ENCODE measurements at regions not wholly inside any gene's neighbourhood (a gene's known extent, or its start where the extent isn't known, plus 50 kb on each side); places are given as distances from the start of the nearest gene placed in this dataset.

DNA sequence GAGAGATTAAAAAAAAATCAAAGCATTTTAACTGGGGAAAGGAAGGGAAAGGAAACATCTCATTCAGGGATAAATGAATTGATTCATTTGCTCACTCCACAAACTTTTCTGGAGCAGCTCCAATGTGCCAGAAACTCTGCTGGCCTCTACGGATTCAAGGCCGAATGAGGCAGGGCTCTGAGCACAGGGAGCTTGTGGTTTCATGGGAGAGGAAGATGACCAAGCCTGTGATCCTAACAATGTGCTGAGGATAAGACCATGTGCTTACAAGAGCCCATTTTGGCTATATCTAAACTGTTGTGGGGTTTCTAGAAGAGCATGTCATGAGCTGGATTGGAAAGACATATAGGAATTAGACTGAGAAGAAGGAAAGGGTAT is 137.5 kb downstream of the ZNF674 start:
- intact Hi-C loops (cut with micrococcal nuclease; ENCODE audit: unreplicated experiment), result loop anchor here (5.0 to 10.0 kb wide), 2 partner anchors 893 to 1085 kb away; no protein-coding TSS in a partner anchor

More for the DNA sequence above, 137.5 kb downstream of the ZNF674 start:
- H3K4me3 ChIP-seq (replicated peaks in 1 of 3; ENCODE audit: insufficient read depth in 1 of 3, low read depth in 2 of 3, low read length in 3 of 3), result no peak overlapping the region
- in situ Hi-C loops (cut with HindIII; ENCODE audit: extremely low pct_ligation_motif_present, low pct_unique_long_range_greater_than_20kb), result no loop called here
- no peaks in the 10 kb centered on the region for H4K20me1 ChIP-seq (ENCODE audit: insufficient read depth, low read length)
- H3K4me2 ChIP-seq (ENCODE audit: low read depth, low read length), result no peak overlapping the region
- 0% methylated on average over 2 of the region's 2 CpGs for WGBS (ENCODE audit: low lambda C conversion rate)
- no peak overlapping the region for H2AFZ ChIP-seq (ENCODE audit: low read length)
- H3K9me3 ChIP-seq (ENCODE audit: low read length), result no peaks in the 10 kb centered on the region
- ChIA-PET POLR2A (no interaction called here), CTCF (ENCODE audit: low intra/inter-chr PET ratio, low total read pairs) (interaction anchor here (1.5 kb wide), 1 partner anchor 27 kb away, joined by 6 read pairs; no protein-coding TSS in a partner anchor)
- TF ChIP-seq POGK (CRISPR knock-in tag; conservative IDR thresholded peaks at IDR 0.05) (no peak), REL (CRISPR knock-in tag; conservative IDR thresholded peaks at IDR 0.05) (no peak), ZNF674 (CRISPR knock-in tag; IDR thresholded peaks at IDR 0.05; ENCODE audit: low read depth) (no peak), ZNF816 (CRISPR knock-in tag; IDR thresholded peaks at IDR 0.05; ENCODE audit: borderline replicate concordance) (no peak)
- TF ChIP-seq, protein P1, sequence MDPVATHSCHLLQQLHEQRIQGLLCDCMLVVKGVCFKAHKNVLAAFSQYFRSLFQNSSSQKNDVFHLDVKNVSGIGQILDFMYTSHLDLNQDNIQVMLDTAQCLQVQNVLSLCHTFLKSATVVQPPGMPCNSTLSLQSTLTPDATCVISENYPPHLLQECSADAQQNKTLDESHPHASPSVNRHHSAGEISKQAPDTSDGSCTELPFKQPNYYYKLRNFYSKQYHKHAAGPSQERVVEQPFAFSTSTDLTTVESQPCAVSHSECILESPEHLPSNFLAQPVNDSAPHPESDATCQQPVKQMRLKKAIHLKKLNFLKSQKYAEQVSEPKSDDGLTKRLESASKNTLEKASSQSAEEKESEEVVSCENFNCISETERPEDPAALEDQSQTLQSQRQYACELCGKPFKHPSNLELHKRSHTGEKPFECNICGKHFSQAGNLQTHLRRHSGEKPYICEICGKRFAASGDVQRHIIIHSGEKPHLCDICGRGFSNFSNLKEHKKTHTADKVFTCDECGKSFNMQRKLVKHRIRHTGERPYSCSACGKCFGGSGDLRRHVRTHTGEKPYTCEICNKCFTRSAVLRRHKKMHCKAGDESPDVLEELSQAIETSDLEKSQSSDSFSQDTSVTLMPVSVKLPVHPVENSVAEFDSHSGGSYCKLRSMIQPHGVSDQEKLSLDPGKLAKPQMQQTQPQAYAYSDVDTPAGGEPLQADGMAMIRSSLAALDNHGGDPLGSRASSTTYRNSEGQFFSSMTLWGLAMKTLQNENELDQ (CRISPR knock-in tag; IDR thresholded peaks at IDR 0.05; ENCODE audit: borderline replicate concordance), result no peak
- no peaks in the 10 kb centered on the region; a peak in 1 of 5 replicates for H3K27me3 ChIP-seq (ENCODE audit: control insufficient read depth in 1 of 2, insufficient read depth in 2 of 2, low read length in 2 of 2)
- no TSS peak for BruUV-seq (replicated peaks)
- FAIRE-seq (no peak), ATAC-seq (no peak), DNase-seq (ENCODE audit: low spot score) (no peak)
- no peak overlapping the region for H3K9ac ChIP-seq (ENCODE audit: insufficient read depth, low read depth, low read length)
- no peaks in the 10 kb centered on the region for H3K4me1 ChIP-seq (ENCODE audit: insufficient read depth, low read length)
- no peaks in the 10 kb centered on the region for H3K36me3 ChIP-seq (replicated peaks in 1 of 2; ENCODE audit: control insufficient read depth in 1 of 2, insufficient read depth in 2 of 2, low read length in 2 of 2)
- no peaks in the 10 kb centered on the region for H3K79me2 ChIP-seq (ENCODE audit: insufficient read depth, low read length)
- H3K27ac ChIP-seq (ENCODE audit: extremely low read length, insufficient read depth, low read length), result no peak overlapping the region
